ENCODE measurements at regions not wholly inside any gene's neighbourhood (a gene's known extent, or its start where the extent isn't known, plus 50 kb on each side); places are given as distances from the start of the nearest gene placed in this dataset.

- Histone ChIP-seq H2BK120ac (ENCODE audit: insufficient read depth, low read length, poor library complexity) (no peak overlapping the region), H2BK5ac (ENCODE audit: low read depth, low read length, poor library complexity) (no peak overlapping the region), H3K4me3 (ENCODE audit: low read depth, low read length) (no peak overlapping the region), H3K4me2 (ENCODE audit: low read length) (no peak overlapping the region), H3K27me3 (ENCODE audit: insufficient read depth, low read length) (no peaks in the 10 kb centered on the region), H4K8ac (ENCODE audit: low read depth, low read length) (no peak overlapping the region), H4K91ac (ENCODE audit: low read depth, low read length) (no peak overlapping the region), H2AFZ (ENCODE audit: insufficient read depth, low read length, poor library complexity) (no peak overlapping the region), H3K79me2 (ENCODE audit: control insufficient read depth, insufficient read depth, low read length, poor library complexity) (no peaks in the 10 kb centered on the region), H4K12ac (ENCODE audit: low read depth, low read length) (no peak overlapping the region), H2BK12ac (ENCODE audit: low read length) (no peak overlapping the region), H3K4ac (ENCODE audit: low read depth, low read length) (no peak overlapping the region), H3K9ac (ENCODE audit: low read length) (no peak overlapping the region), H3K79me1 (ENCODE audit: low read length) (no peaks in the 10 kb centered on the region), H3K23ac (ENCODE audit: low read length) (no peak overlapping the region), H3K9me3 (ENCODE audit: insufficient read depth, low read depth, low read length) (no peaks in the 10 kb centered on the region), H3K36me3 (ENCODE audit: control insufficient read depth in 1 of 2, insufficient read depth in 2 of 2, low read length in 2 of 2) (no peaks in the 10 kb centered on the region), H3K18ac (ENCODE audit: low read length) (no peak overlapping the region), H3K27ac (ENCODE audit: low read depth, low read length) (no peak overlapping the region), H3K14ac (ENCODE audit: low read length) (no peak overlapping the region), H3K4me1 (ENCODE audit: control insufficient read depth in 1 of 2, insufficient read depth in 2 of 2, low read length in 2 of 2) (no peaks in the 10 kb centered on the region), H2AK5ac (ENCODE audit: low read length) (no peak overlapping the region)
- no CpG with 5 or more reads among the region's 3 CpGs for WGBS (ENCODE audit: extremely low coverage, insufficient coverage, insufficient read length)
- DNase-seq, result no peak
These were observed 291.2 kb downstream of the PRELID2 start for GRCh38 chr5:145543968-145544367.

DNA sequence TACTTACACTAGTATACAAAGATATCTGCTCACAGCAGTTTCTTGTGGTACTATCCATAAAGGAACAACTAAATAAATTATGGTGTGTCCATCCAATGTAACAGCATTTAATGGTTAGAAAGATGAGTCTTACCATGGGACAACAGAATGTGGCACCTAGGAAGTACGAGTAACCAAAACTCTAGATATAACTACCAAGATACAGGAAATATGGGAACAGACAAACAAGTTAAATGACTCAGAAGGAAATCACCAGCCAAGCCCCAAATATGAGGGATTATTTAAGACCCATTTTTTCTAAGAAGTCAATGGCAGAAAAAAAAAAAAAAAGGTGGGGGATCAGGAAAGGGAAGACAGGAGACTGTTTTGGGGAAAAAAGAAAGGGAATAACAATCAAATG lies 294.8 kb downstream of the PRELID2 start:
- Histone ChIP-seq H4K12ac (ENCODE audit: low read depth, low read length) (no peak overlapping the region), H3K27ac (ENCODE audit: low read depth, low read length) (no peak overlapping the region), H3K4me3 (ENCODE audit: low read depth, low read length) (no peak overlapping the region), H3K4me2 (ENCODE audit: low read length) (no peak overlapping the region), H3K18ac (ENCODE audit: low read length) (no peak overlapping the region), H3K27me3 (ENCODE audit: insufficient read depth, low read length) (no peaks in the 10 kb centered on the region), H3K36me3 (ENCODE audit: control insufficient read depth in 1 of 2, insufficient read depth in 2 of 2, low read length in 2 of 2) (no peaks in the 10 kb centered on the region), H3K9me3 (ENCODE audit: insufficient read depth, low read depth, low read length) (no peaks in the 10 kb centered on the region), H3K14ac (ENCODE audit: low read length) (no peak overlapping the region), H2BK12ac (ENCODE audit: low read length) (no peak overlapping the region), H2AFZ (ENCODE audit: insufficient read depth, low read length, poor library complexity) (no peak overlapping the region), H4K8ac (ENCODE audit: low read depth, low read length) (no peak overlapping the region), H2BK120ac (ENCODE audit: insufficient read depth, low read length, poor library complexity) (no peak overlapping the region), H4K91ac (ENCODE audit: low read depth, low read length) (no peak overlapping the region), H3K4ac (ENCODE audit: low read depth, low read length) (no peak overlapping the region), H3K9ac (ENCODE audit: low read length) (no peak overlapping the region), H3K23ac (ENCODE audit: low read length) (no peak overlapping the region), H3K4me1 (ENCODE audit: control insufficient read depth in 1 of 2, insufficient read depth in 2 of 2, low read length in 2 of 2) (no peaks in the 10 kb centered on the region), H3K79me2 (ENCODE audit: control insufficient read depth, insufficient read depth, low read length, poor library complexity) (no peaks in the 10 kb centered on the region), H2BK5ac (ENCODE audit: low read depth, low read length, poor library complexity) (no peak overlapping the region), H2AK5ac (ENCODE audit: low read length) (no peak overlapping the region), H3K79me1 (ENCODE audit: low read length) (no peaks in the 10 kb centered on the region)
- DNase-seq, result no peak
- WGBS (ENCODE audit: extremely low coverage, insufficient coverage, insufficient read length), result no CpG with 5 or more reads among the region's 1 CpG

- no peak overlapping the region for H2BK12ac ChIP-seq (ENCODE audit: low read length)
- no peaks in the 10 kb centered on the region for H3K4me1 ChIP-seq (ENCODE audit: control insufficient read depth in 1 of 2, insufficient read depth in 2 of 2, low read length in 2 of 2)
- no peak overlapping the region for H3K18ac ChIP-seq (ENCODE audit: low read length)
- H3K27ac ChIP-seq (ENCODE audit: low read depth, low read length), result no peak overlapping the region
- no peak for DNase-seq
- H3K23ac ChIP-seq (ENCODE audit: low read length), result no peak overlapping the region
- no peak overlapping the region for H3K14ac ChIP-seq (ENCODE audit: low read length)
- H3K9ac ChIP-seq (ENCODE audit: low read length), result no peak overlapping the region
- H3K4me3 ChIP-seq (ENCODE audit: low read depth, low read length), result no peak overlapping the region
- no peak overlapping the region for H4K91ac ChIP-seq (ENCODE audit: low read depth, low read length)
- no peak overlapping the region for H2BK5ac ChIP-seq (ENCODE audit: low read depth, low read length, poor library complexity)
- no peaks in the 10 kb centered on the region for H3K36me3 ChIP-seq (ENCODE audit: control insufficient read depth in 1 of 2, insufficient read depth in 2 of 2, low read length in 2 of 2)
- H3K79me1 ChIP-seq (ENCODE audit: low read length), result no peaks in the 10 kb centered on the region
- no peak overlapping the region for H4K8ac ChIP-seq (ENCODE audit: low read depth, low read length)
- no peak overlapping the region for H2AFZ ChIP-seq (ENCODE audit: insufficient read depth, low read length, poor library complexity)
- no CpG with 5 or more reads among the region's 2 CpGs for WGBS (ENCODE audit: extremely low coverage, insufficient coverage, insufficient read length)
- H3K9me3 ChIP-seq (ENCODE audit: insufficient read depth, low read depth, low read length), result no peaks in the 10 kb centered on the region
- no peak overlapping the region for H2AK5ac ChIP-seq (ENCODE audit: low read length)
- no peaks in the 10 kb centered on the region for H3K27me3 ChIP-seq (ENCODE audit: insufficient read depth, low read length)
- H3K4ac ChIP-seq (ENCODE audit: low read depth, low read length), result no peak overlapping the region
- no peak overlapping the region for H2BK120ac ChIP-seq (ENCODE audit: insufficient read depth, low read length, poor library complexity)
- no peaks in the 10 kb centered on the region for H3K79me2 ChIP-seq (ENCODE audit: control insufficient read depth, insufficient read depth, low read length, poor library complexity)
- H3K4me2 ChIP-seq (ENCODE audit: low read length), result no peak overlapping the region
- no peak overlapping the region for H4K12ac ChIP-seq (ENCODE audit: low read depth, low read length)
These were observed 295.9 kb downstream of the PRELID2 start for GRCh38 chr5:145539201-145539600.

DNA sequence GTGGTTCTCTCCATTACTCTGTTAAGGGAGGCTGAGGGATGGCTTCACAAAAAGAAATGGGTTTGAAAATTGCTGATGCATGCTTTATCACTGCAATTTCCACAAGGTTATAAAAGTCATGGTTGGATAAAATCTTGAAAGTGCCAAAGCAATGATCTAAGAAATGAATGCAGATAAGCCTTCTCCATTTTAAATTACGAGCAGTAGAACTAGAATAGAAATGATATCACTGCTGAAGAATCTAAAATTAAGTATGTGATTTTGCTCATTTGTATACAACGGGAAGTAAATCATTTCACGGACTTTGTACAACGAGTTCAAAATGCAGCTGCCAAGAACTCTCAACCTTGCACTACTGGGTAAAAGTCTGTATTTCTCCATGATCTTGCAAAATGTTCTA lies 299.0 kb downstream of the PRELID2 start:
- no peaks in the 10 kb centered on the region for H3K4me1 ChIP-seq (ENCODE audit: control insufficient read depth in 1 of 2, insufficient read depth in 2 of 2, low read length in 2 of 2)
- no peak overlapping the region for H4K8ac ChIP-seq (ENCODE audit: low read depth, low read length)
- no peak for DNase-seq
- H3K14ac ChIP-seq (ENCODE audit: low read length), result no peak overlapping the region
- no peak overlapping the region for H4K12ac ChIP-seq (ENCODE audit: low read depth, low read length)
- H2BK120ac ChIP-seq (ENCODE audit: insufficient read depth, low read length, poor library complexity), result no peak overlapping the region
- no peaks in the 10 kb centered on the region for H3K9me3 ChIP-seq (ENCODE audit: insufficient read depth, low read depth, low read length)
- H3K9ac ChIP-seq (ENCODE audit: low read length), result no peak overlapping the region
- H3K27ac ChIP-seq (ENCODE audit: low read depth, low read length), result no peak overlapping the region
- H4K91ac ChIP-seq (ENCODE audit: low read depth, low read length), result no peak overlapping the region
- no CpG with 5 or more reads among the region's 4 CpGs for WGBS (ENCODE audit: extremely low coverage, insufficient coverage, insufficient read length)
- H3K18ac ChIP-seq (ENCODE audit: low read length), result no peak overlapping the region
- H3K36me3 ChIP-seq (ENCODE audit: control insufficient read depth in 1 of 2, insufficient read depth in 2 of 2, low read length in 2 of 2), result no peaks in the 10 kb centered on the region
- no peaks in the 10 kb centered on the region for H3K79me2 ChIP-seq (ENCODE audit: control insufficient read depth, insufficient read depth, low read length, poor library complexity)
- no peaks in the 10 kb centered on the region for H3K79me1 ChIP-seq (ENCODE audit: low read length)
- H3K27me3 ChIP-seq (ENCODE audit: insufficient read depth, low read length), result no peaks in the 10 kb centered on the region
- no peak overlapping the region for H3K4me2 ChIP-seq (ENCODE audit: low read length)
- H3K4me3 ChIP-seq (ENCODE audit: low read depth, low read length), result no peak overlapping the region
- H2BK5ac ChIP-seq (ENCODE audit: low read depth, low read length, poor library complexity), result no peak overlapping the region
- no peak overlapping the region for H2AK5ac ChIP-seq (ENCODE audit: low read length)
- H2BK12ac ChIP-seq (ENCODE audit: low read length), result no peak overlapping the region
- H2AFZ ChIP-seq (ENCODE audit: insufficient read depth, low read length, poor library complexity), result no peak overlapping the region
- H3K23ac ChIP-seq (ENCODE audit: low read length), result no peak overlapping the region
- H3K4ac ChIP-seq (ENCODE audit: low read depth, low read length), result no peak overlapping the region

Data from trophoblast cell (in vitro differentiated cells and primary cell).